ENCODE measurements at regions not wholly inside any gene's neighbourhood (a gene's known extent, or its start where the extent isn't known, plus 50 kb on each side); places are given as distances from the start of the nearest gene placed in this dataset.

- H3K4me1 ChIP-seq (ENCODE audit: insufficient read depth): no peaks in the 10 kb centered on the region
- TF ChIP-seq, protein P1, sequence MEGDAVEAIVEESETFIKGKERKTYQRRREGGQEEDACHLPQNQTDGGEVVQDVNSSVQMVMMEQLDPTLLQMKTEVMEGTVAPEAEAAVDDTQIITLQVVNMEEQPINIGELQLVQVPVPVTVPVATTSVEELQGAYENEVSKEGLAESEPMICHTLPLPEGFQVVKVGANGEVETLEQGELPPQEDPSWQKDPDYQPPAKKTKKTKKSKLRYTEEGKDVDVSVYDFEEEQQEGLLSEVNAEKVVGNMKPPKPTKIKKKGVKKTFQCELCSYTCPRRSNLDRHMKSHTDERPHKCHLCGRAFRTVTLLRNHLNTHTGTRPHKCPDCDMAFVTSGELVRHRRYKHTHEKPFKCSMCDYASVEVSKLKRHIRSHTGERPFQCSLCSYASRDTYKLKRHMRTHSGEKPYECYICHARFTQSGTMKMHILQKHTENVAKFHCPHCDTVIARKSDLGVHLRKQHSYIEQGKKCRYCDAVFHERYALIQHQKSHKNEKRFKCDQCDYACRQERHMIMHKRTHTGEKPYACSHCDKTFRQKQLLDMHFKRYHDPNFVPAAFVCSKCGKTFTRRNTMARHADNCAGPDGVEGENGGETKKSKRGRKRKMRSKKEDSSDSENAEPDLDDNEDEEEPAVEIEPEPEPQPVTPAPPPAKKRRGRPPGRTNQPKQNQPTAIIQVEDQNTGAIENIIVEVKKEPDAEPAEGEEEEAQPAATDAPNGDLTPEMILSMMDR (IDR thresholded peaks at IDR 0.05): no peak
- no peak for TF ChIP-seq EP300 (IDR thresholded peaks at IDR 0.05)
- TF ChIP-seq POLR2A (IDR thresholded peaks at IDR 0.05): no peak
- H3K9me3 ChIP-seq: no peaks in the 10 kb centered on the region
- H3K27me3 ChIP-seq: no peaks in the 10 kb centered on the region
- intact Hi-C loops (cut with DNase I): no loop called here
- H3K36me3 ChIP-seq: no peaks in the 10 kb centered on the region
- WGBS, 3 donors: 61 to 64% (median 64%) methylated on average over 5 of the region's 5 CpGs
- no peak overlapping the region for H3K27ac ChIP-seq
- H3K4me3 ChIP-seq: no peak overlapping the region
- DNase-seq: no peak
These were observed 139.6 kb upstream of the DTNBP1 start for GRCh38 chr6:15802466-15802865.

- TF ChIP-seq EP300 (IDR thresholded peaks at IDR 0.05) (no peak), POLR2A (IDR thresholded peaks at IDR 0.05) (no peak)
- TF ChIP-seq, protein P1 (IDR thresholded peaks at IDR 0.05): no peak
- Histone ChIP-seq H3K4me1 (ENCODE audit: insufficient read depth) (no peaks in the 10 kb centered on the region), H3K9me3 (no peaks in the 10 kb centered on the region), H3K4me3 (no peak overlapping the region), H3K27me3 (no peaks in the 10 kb centered on the region), H3K27ac (no peak overlapping the region), H3K36me3 (no peaks in the 10 kb centered on the region)
- intact Hi-C loops (cut with DNase I): no loop called here
- DNase-seq: no peak
- 91 to 93% (median 92%) methylated on average over 7 of the region's 7 CpGs for WGBS, 3 donors
These were observed 139.1 kb upstream of the DTNBP1 start for GRCh38 chr6:15801912-15802311.

DNA sequence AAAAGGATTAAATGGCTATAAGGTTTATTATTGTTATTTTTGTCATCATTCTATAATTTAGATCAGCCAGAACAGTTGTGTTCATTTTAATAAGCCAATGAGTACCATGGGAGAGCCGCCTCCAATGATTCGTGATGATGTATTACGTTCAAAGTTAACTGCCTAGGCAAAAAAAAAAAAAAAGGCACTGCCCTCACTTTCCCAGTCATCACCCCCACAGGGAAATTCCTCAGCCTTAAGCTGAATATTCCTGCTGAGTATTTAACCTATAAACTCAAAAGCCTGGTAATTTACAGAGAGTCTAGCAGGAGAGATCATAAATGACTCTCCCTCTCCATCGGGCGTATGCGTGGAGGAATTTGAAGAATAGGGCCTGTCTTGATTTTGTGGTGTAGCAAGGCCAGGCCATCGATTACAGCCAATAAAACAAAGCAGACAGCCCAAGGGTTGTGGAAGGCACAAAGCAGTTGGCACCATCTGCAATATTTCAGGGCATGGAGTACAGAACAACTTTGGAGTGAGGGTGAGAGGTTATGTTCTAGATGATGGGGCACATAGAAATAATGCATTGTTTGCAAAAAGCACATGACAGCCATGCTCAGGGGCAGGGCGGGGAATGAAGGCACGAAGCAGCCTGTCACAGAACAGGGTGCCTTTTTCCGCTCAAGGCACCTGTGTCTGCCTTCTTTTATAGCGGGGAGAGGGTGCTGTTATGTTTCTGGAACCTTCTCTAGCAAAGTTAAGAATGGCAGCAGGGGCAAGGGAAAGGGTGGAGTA lies 138.2 kb upstream of the DTNBP1 start:
- Histone ChIP-seq H3K36me3 (no peaks in the 10 kb centered on the region), H3K27ac (no peak overlapping the region), H3K4me1 (ENCODE audit: insufficient read depth) (no peaks in the 10 kb centered on the region), H3K4me3 (no peak overlapping the region), H3K9me3 (no peaks in the 10 kb centered on the region), H3K27me3 (no peaks in the 10 kb centered on the region)
- TF ChIP-seq EP300 (IDR thresholded peaks at IDR 0.05) (no peak), POLR2A (IDR thresholded peaks at IDR 0.05) (no peak)
- TF ChIP-seq, protein P1 (IDR thresholded peaks at IDR 0.05): no peak
- 87 to 88% (median 87%) methylated on average over 11 of the region's 11 CpGs for WGBS, 3 donors
- intact Hi-C loops (cut with DNase I): no loop called here
- no peak for DNase-seq

DNA sequence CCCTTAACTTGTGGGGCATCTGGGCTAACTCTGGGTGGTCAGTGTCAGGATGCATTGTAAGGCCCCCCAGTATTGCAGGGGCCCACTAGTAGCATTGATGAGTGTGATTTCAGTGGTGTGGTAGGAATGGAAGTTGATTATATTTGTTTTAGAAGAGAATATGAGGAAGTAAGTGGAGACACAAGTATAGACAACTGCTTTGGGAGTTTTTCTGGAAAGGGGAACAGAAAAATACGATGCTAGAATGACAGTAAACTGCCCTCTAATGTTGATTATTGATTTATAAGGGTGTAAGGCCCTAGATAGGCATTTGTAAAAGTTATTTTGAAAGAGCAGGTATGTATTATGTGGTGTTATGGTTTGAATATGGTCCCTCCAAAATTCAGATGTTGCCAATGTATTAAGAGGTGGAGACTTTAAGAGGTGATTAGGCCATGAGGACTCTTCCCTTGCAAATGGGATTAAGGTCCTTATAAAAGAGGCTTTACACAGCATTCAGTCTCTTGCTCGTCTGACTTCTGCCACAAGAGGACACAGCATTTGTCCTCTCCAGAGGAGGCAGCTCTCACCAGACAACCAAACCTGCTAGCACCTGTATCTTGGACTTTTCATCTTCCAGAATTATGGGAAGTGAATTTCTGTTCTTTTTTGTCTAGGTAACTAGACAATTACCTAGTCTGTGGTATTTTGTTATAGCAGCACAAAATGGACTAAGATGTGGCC lies 135.9 kb upstream of the DTNBP1 start:
- Histone ChIP-seq H3K36me3 (no peaks in the 10 kb centered on the region), H3K27me3 (no peaks in the 10 kb centered on the region), H3K27ac (no peak overlapping the region), H3K9me3 (no peaks in the 10 kb centered on the region), H3K4me1 (ENCODE audit: insufficient read depth) (no peaks in the 10 kb centered on the region), H3K4me3 (no peak overlapping the region)
- no peak for DNase-seq
- intact Hi-C loops (cut with DNase I): no loop called here
- TF ChIP-seq POLR2A (IDR thresholded peaks at IDR 0.05) (no peak), EP300 (IDR thresholded peaks at IDR 0.05) (no peak)
- TF ChIP-seq, protein P1 (IDR thresholded peaks at IDR 0.05): no peak
- 65 to 95% (median 82%) methylated on average over 2 of the region's 2 CpGs for WGBS, 3 donors

Data from ovary (tissue), 7 donors.